Fibroblast of skin of left biceps (primary cell): ENCODE measurements at regions not wholly inside any gene's neighbourhood (a gene's known extent, or its start where the extent isn't known, plus 50 kb on each side); places are given as distances from the start of the nearest gene placed in this dataset.
"Not testable (repeated sequence)": the region's sequence is repeated elsewhere in the genome, so short reads cannot be mapped to it uniquely, and the experiment has no call there.

ENCODE experiments used
- DNase-seq, 2 experiments: peaks; one replicate each; pipeline ENCODE4 v3.0.0-alpha.2; 2013; ENCODE audit warnings: low read depth in 2 of 2

DNA sequence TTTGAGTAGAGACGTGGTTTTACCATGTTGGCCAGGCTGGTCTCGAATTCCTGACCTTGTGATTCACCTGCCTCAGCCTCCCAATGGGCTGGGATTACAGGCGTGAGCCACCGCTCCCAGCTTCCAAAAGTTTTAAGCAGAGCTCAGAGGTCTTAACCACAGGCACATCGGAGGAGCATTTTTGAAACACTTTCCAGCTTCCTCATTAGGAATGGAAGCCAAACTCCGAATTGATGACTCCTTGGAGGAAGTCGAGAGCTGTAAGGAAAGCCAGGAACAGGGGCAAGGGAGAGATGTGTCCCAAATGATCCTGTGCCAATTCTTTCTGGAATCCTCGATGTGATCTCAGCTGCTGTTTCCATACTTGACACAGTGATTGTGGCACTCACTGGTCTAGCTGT lies 56.2 kb upstream of the CCZ1B start:
- not testable (repeated sequence) for DNase-seq

- not testable (repeated sequence) for DNase-seq
Observed at GRCh38 chr7:6883756-6884155, 57.7 kb upstream of the CCZ1B start.

DNA sequence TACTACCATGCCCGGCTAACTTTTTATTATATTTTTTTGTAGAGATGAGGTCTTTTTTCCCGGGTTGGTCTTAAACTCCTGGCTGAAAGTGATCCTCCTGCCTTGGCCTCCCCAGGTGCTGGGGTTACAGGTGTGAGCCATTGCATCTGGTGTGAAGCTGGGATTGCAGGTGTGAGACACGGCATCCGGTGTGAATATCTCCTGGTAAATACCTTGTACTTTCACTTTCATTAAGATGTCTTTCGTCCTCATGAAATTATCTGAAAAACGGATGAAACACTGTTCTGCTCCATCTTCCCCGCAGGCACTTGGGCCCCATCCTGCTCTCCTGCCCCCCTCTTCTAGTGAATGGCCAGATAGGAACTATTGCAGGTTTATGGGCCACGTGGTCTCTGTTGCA lies 60.1 kb upstream of the CCZ1B start:
- DNase-seq: no peak

DNA sequence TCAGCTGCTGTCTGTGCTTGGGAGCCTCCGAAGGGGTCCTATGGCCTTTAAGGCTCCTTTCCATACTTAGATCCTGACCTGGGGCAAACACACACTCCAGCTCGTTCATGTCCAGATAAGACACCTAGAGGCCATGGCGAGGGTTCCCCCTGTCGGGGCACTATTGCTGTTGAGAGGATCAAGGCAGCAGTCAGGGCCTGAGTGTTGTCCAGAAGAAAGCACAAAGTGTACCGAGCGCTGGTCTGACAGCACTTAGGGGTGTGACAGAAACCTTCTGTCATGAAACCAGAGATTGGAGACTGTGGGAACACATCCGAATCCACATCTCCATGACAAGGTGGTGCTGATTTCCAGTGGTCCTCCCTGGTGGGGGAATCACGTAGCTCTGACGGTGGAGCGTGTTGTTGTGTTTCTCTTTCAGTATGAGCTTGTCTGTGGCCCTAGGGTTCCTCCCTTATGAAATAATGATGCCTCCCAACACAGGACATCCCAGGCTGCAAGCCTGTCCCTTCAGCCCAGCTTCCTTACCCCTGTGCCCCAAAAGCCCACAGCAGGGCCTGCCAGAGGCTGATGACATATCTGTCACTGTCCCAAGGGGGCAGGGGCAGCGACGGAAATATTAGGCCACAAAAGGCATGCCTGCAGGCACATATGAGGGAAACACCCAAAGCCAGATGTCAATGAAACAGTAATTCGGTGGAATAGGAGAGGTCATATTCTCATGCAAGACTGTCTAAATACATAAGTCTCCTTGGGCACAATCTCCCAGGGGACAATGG lies 62.4 kb upstream of the CCZ1B start:
- DNase-seq: not testable (repeated sequence)

DNA sequence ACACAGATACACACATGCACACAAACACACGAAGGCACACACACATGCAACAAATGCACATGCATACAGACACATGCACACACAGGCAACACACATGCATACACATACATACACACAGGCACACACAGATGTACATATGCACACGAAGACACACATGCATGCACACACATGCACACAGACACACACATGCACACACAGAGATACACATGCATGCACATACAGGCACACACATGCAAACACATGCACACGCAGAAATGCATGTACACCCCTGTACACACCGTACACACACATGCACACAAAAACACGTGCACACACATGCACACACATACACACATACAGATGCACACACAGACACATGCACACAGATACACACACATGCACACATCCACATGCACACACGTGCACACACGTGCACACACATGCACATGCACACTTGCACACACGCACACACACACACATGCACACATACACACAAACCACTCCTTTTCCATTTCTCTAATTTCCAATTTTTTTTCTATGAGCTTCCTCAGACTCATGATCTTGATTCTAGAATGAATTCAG lies 63.3 kb upstream of the CCZ1B start:
- DNase-seq: no peak

- not testable (repeated sequence) for DNase-seq
Observed at GRCh38 chr7:6902097-6902518, 76.0 kb upstream of the CCZ1B start.

- DNase-seq: not testable (repeated sequence)
Observed at GRCh38 chr7:6903289-6903688, 77.2 kb upstream of the CCZ1B start.

GRCh38 chr7:6903792-6904191 lies 77.7 kb upstream of the CCZ1B start:
- DNase-seq: not testable (repeated sequence)

DNA sequence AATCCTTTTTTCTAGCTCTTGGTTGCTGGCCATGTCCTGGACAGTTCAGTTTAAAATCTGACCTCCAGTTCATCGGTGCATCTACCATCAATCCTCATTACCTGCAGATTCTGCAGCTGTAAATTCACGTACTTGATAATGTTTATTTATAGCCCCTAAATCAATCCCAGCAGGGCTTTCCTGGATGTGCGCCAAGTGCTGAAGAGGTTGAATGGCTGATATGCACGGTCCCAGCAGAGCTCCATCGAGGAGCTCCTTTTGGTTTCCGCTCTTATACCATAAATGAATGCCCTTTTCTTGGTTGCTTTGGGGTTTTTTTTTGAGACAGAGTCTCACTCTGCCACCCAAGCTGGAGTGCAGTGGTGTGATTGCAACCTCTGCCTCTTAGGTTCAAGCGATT lies 91.2 kb upstream of the CCZ1B start:
- DNase-seq: no peak

DNA sequence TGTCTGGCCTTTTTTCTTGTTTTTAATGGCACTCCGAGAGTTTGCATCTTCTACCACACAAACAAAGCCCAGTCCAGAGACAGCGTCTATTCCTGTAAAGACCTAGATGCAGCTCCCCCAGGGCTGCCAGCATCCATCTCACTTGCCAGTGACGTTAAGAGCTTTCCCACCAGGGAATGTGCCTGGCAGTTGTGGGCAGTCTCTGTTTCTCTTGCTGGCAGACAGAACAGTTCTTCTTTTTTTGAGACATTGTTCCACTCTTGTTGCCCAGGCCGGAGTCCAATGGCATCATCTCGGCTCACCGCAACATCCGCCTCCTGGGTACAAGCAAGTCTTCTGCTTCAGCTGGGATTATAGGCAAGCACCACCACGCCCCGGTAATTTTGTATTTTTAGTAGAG lies 93.1 kb upstream of the CCZ1B start:
- not testable (repeated sequence) for DNase-seq

DNA sequence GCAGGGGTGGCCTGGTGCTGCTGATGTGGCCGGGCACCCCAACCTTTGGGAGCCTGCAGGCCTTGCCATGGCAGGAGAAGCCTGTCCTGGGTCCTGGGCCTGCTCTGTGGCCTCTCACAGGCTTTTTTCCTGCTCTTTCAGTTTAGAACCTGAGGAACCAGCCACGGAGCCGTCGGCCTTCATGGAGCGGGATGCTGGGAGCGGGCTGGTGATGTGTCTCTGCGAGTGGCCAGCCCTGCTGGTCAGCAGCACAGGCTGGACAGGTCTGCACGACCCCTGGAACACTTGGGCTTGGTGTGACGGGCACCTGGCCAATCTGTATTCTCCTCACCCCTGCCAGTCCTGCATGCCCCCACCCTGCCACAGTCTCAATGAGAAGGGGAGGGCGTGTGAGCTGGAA lies 98.4 kb upstream of the CCZ1B start:
- not testable (repeated sequence) for DNase-seq

DNA sequence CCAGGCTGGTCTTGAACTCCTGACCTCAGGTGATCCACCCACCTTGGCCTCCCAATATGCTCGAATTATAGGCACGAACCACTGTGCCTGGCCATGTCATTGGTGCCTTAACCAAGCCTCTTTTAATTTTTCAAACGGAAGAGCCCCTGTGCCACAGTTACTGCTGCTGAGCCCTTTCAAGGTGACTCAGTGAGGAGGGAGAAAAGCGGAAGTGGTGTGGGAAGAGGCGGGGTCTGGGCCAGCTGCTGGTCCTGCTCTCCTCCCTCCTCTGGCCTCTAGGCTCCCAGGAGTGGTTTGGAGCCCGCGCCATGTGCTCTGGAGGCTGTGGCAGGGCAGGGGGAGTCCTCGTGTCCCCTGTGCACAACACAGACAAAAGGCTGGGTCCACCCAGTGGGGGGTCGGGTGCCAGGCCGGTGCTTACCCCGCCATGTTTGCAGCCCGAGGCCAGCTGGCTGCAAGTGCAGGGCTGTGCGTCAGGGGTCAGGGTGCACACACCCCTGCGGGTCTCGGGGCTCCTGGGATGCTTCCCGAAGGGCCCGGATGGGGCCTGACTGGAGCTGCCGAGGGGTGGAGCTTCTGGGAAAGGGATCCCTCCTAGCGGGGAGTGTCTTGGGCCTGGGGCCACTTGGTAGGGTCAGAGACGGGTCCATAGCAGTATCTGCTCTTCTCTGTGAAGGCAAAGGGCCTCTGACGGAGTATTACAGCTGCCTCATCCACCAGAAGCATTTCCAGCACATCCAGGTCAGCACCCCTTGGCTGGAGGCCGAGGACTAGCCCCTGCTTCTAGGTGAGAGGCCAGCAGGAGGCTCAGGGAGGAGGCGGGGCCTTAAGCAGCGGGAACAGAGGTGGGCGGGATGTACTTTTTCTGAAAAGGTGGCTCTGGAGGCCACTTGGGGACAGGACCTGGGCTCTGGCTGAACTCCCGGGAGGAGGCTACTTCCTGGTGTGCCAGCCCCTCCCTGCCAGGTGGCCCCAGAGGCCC lies 100.4 kb upstream of the CCZ1B start:
- not testable (repeated sequence) for DNase-seq

GRCh38 chr7:6927643-6928042 lies 101.6 kb upstream of the CCZ1B start:
- DNase-seq: not testable (repeated sequence)

GRCh38 chr7:6929588-6929987 lies 103.5 kb upstream of the CCZ1B start:
- not testable (repeated sequence) for DNase-seq

GRCh38 chr7:6930081-6930635 lies 104.1 kb upstream of the CCZ1B start:
- DNase-seq: not testable (repeated sequence)

DNA sequence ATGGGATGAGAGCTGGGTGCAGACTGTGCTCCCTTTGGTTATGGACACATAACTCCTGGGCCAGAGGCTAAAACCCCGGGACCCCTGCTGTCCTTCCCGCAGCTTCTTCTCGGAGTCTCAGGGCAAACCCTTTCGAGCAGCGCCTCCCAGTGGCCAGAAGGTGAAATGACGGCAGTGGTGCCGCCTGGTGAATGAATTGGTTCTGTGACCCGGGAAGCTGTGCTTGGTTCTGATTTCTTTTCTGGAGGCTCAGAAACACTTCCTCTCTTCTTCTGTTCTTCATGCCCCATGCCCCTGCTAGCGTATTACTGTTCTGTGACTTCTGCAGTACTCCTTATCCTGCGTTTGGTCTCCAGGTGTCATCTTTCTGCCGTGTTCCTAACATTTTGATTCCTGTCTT lies 104.7 kb upstream of the CCZ1B start:
- not testable (repeated sequence) for DNase-seq

GRCh38 chr7:6931456-6931855 lies 105.4 kb upstream of the CCZ1B start:
- DNase-seq: not testable (repeated sequence)

GRCh38 chr7:6933954-6934632 lies 108.0 kb upstream of the CCZ1B start:
- DNase-seq: not testable (repeated sequence)

- DNase-seq: no peak
Observed at GRCh38 chr7:6934981-6935380, 108.9 kb upstream of the CCZ1B start.

GRCh38 chr7:6936626-6937025 lies 110.6 kb upstream of the CCZ1B start:
- DNase-seq: not testable (repeated sequence)

DNA sequence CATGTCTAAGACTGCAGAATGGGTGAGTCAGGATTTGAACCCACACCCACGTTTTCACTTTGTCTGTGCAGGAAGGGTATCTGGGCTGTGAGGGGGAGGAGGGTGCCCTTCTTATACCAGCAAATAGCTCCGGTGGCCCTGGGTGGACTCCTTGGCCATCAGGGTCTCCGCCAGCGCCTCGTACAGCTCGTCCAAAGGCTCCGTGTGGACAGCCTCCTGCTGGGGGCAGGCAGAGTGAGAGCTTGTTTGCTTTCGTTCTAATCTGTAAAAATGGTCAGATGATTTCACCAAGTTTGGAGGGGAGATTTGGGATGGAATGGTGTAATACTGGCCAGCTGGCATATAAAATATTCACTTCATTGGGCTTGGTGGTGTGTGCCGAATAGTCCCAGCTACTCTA lies 111.7 kb upstream of the CCZ1B start:
- DNase-seq: not testable (repeated sequence)
